HEK293 (cell line): ENCODE measurements at regions not wholly inside any gene's neighbourhood (a gene's known extent, or its start where the extent isn't known, plus 50 kb on each side); places are given as distances from the start of the nearest gene placed in this dataset.

ENCODE experiments used
- ZBTB48 ChIP-seq: fragments of 450-650 bp; formaldehyde crosslinking; IDR thresholded peaks from 2 replicates; pipeline ENCODE4 v1.5.1; 2016; ENCODE audit warnings: missing biosample characterization, missing genetic modification characterization
- ZNF175 ChIP-seq: fragments of 450-650 bp; formaldehyde crosslinking; IDR thresholded peaks from 2 replicates; pipeline ENCODE4 v1.5.1; 2016; ENCODE audit warnings: missing biosample characterization, missing genetic modification characterization

DNA sequence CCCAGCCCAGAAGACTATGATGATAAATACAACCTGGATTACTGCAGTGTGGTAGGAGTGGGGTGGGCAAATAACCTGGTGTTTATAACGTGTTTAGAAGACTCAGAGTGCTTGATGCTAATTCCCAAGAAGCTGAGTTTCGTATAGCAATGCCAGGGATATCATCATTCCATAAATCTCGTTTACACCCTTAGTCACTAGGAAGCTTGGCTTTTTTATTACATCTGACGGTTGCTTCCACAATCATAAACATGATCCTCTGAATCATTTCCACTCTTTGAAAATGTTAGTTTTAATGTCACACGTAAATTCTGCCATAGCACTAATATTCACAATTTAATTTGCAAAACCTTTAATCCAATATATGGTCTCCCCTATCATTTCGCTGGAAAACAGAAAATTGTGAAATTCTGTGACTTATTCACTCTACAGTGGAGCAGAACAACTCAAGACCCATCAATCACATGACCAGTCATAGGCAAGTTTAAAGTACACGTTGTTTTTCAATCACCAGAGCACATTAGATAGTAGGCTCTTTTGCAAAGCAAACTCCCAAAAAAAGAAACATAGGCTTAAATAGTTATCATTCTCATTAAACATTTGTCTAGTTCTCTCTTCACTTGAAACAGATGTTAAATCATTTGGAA is 321.0 kb downstream of the LTN1 start:
- TF ChIP-seq ZBTB48 (tag by site-specific recombination), result no peak
- no peak for TF ChIP-seq ZNF175 (tag by site-specific recombination)
